HCT116 (cell line): ENCODE measurements at regions not wholly inside any gene's neighbourhood (a gene's known extent, or its start where the extent isn't known, plus 50 kb on each side); places are given as distances from the start of the nearest gene placed in this dataset.

Experiments
- ATAC-seq: fragments of 200-7000 bp; cut with Tn5 transposase; 2 replicates; pipeline ENCODE4 v1.9.1; 2020; ENCODE audit warnings: mild to moderate bottlenecking, moderate library complexity
- BruUV-seq: library from RNA; stranded (reverse); fragments of 400-500 nt; replicated peaks from 2 replicates; lab custom pipeline; 2021; lab: Mats Ljungman, UMichigan
- CTCF ChIA-PET: fragments of 300-600 bp; sonication (Branson Sonifier 250); formaldehyde crosslinking; loops from one replicate; lab custom pipeline; 2021; ENCODE audit warnings: antibody characterized with exemption; lab: Charles Lee
- POLR2A ChIA-PET: fragments of 300-600, 350-600 bp; sonication (Branson Sonifier 250); formaldehyde crosslinking; loops from one replicate; lab custom pipeline; 2021; ENCODE audit warnings: antibody characterized with exemption; lab: Charles Lee
- RAD21 ChIA-PET, 2 experiments: fragments of 300-600 bp; sonication (Branson Sonifier 250); formaldehyde crosslinking; loops; one replicate each; lab custom pipeline; 2023; ENCODE audit warnings: low total read pairs in 2 of 2; ENCODE audit not compliant: uncharacterized antibody in 2 of 2, unreplicated experiment in 2 of 2, low non-redundant PET in 1 of 2; lab: Charles Lee
- DNase-seq: peaks from one replicate; pipeline ENCODE4 v3.0.0-alpha.2; 2010; ENCODE audit warnings: low read depth, low spot score
- H2AFZ ChIP-seq: fragments of 200-600 bp; shearing (Covaris generic), sonication (generic); 2 replicates; pipeline ENCODE4 v1.6.1; 2017; ENCODE audit warnings: low read depth, mixed run types, mixed read lengths, antibody characterized with exemption, low read length; ENCODE audit not compliant: poor library complexity, severe bottlenecking
- H3K27ac ChIP-seq: 2 replicates; pipeline ENCODE4 v1.5.1; 2012; ENCODE audit warnings: low read depth, low read length
- H3K27me3 ChIP-seq: fragments of 200-600 bp; sonication (generic); 2 replicates; pipeline ENCODE4 v1.6.1; 2016; ENCODE audit warnings: mixed run types, low read length, mixed read lengths; ENCODE audit not compliant: insufficient read depth
- H3K36me3 ChIP-seq, 2 experiments: fragments of 200-500 bp in 1 of 2; fragments of 200-600 bp in 1 of 2; sonication (Bioruptor generic) in 1 of 2; sonication (generic) in 1 of 2; 2 replicates each; pipeline versions ENCODE4 v1.5.1 to v1.6.1; 2014 to 2016; ENCODE audit warnings: low read length in 2 of 2, inconsistent platforms in 1 of 2, mixed read lengths in 1 of 2, mixed run types in 1 of 2; ENCODE audit not compliant: insufficient read depth in 2 of 2, control insufficient read depth in 1 of 2
- H3K4me1 ChIP-seq, 2 experiments: fragments of 200-600 bp in 1 of 2; sonication (generic) in 1 of 2; 2 replicates each; pipeline versions ENCODE4 v1.5.1 to v1.6.1; 2012 to 2017; ENCODE audit warnings: low read length in 2 of 2, inconsistent platforms in 1 of 2, mild to moderate bottlenecking in 1 of 2, mixed read lengths in 1 of 2, mixed run types in 1 of 2, moderate library complexity in 1 of 2; ENCODE audit not compliant: insufficient read depth in 2 of 2, control insufficient read depth in 1 of 2
- H3K4me2 ChIP-seq: fragments of 200-600 bp; sonication (generic); 2 replicates; pipeline ENCODE4 v1.6.1; 2017; ENCODE audit warnings: mixed run types, low read length, mixed read lengths
- H3K4me3 ChIP-seq, 2 experiments: fragments of 200-600 bp in 1 of 2; sonication (generic) in 1 of 2; replicated peaks in 1 of 2; 2 replicates each; pipeline ENCODE4 v1.5.1; 2011 to 2016; ENCODE audit warnings: low read length in 2 of 2, control low read depth in 1 of 2, low read depth in 1 of 2, mild to moderate bottlenecking in 1 of 2, mixed read lengths in 1 of 2, mixed run types in 1 of 2
- H3K79me2 ChIP-seq: fragments of 200-600 bp; sonication (generic); 2 replicates; pipeline ENCODE4 v1.6.1; 2017; ENCODE audit warnings: mild to moderate bottlenecking, mixed run types, low read length, moderate library complexity, mixed read lengths; ENCODE audit not compliant: insufficient read depth
- H3K9ac ChIP-seq: fragments of 200-600 bp; sonication (generic); 2 replicates; pipeline ENCODE4 v1.6.1; 2016; ENCODE audit warnings: low read length, mixed read lengths
- H3K9me2 ChIP-seq: fragments of 200-600 bp; sonication (generic), shearing (Covaris generic); 2 replicates; pipeline ENCODE4 v1.6.1; 2017; ENCODE audit warnings: mixed run types, mild to moderate bottlenecking, moderate library complexity; ENCODE audit not compliant: insufficient read depth
- H3K9me3 ChIP-seq, 2 experiments: fragments of 200-500 bp in 1 of 2; fragments of 200-600 bp in 1 of 2; sonication (Bioruptor generic) in 1 of 2; sonication (generic) in 1 of 2; 2 replicates each; pipeline ENCODE4 v1.6.1; 2014 to 2017; ENCODE audit warnings: low read length in 2 of 2, mixed read lengths in 2 of 2, inconsistent platforms in 1 of 2, low read depth in 1 of 2, mild to moderate bottlenecking in 1 of 2, mixed run types in 1 of 2, moderate library complexity in 1 of 2; ENCODE audit not compliant: control insufficient read depth in 1 of 2, insufficient read depth in 1 of 2
- H4K20me1 ChIP-seq: fragments of 200-600 bp; sonication (generic), shearing (Covaris generic); 2 replicates; pipeline ENCODE4 v1.6.1; 2017; ENCODE audit warnings: mixed run types, mild to moderate bottlenecking, moderate library complexity; ENCODE audit not compliant: insufficient read depth
- ELF1 ChIP-seq: IDR thresholded peaks from 2 replicates; pipeline ENCODE4 v1.6.1; 2012; ENCODE audit warnings: low read depth, borderline replicate concordance
- MAX ChIP-seq: IDR thresholded peaks from 2 replicates; pipeline ENCODE4 v1.6.1; 2012
- POLR2A ChIP-seq: IDR thresholded peaks from 2 replicates; pipeline ENCODE4 v1.7.0; 2011; ENCODE audit warnings: borderline replicate concordance; ENCODE audit not compliant: insufficient read depth, insufficient read length; ENCODE audit errors: extremely low read depth
- RAD21 ChIP-seq: IDR thresholded peaks from 2 replicates; pipeline ENCODE4 v1.6.1; 2012; ENCODE audit warnings: low read depth, mild to moderate bottlenecking
- REST ChIP-seq: IDR thresholded peaks from 2 replicates; pipeline ENCODE4 v1.6.1; 2012; ENCODE audit warnings: low read depth
- SIN3A ChIP-seq: IDR thresholded peaks from 2 replicates; pipeline ENCODE4 v1.6.1; 2012; ENCODE audit warnings: low read depth
- SP1 ChIP-seq: IDR thresholded peaks from 2 replicates; pipeline ENCODE4 v1.6.1; 2012; ENCODE audit warnings: low read depth
- YY1 ChIP-seq: IDR thresholded peaks from 2 replicates; pipeline ENCODE4 v1.6.1; 2011; ENCODE audit warnings: low read length, low read depth, moderate library complexity, mild to moderate bottlenecking; ENCODE audit not compliant: insufficient replicate concordance; ENCODE audit errors: extremely low read depth
- ZFX ChIP-seq: fragments of 450-650 bp; IDR thresholded peaks from 2 replicates; pipeline ENCODE4 v1.6.1; 2017
- ZNF274 ChIP-seq: fragments of 200-500 bp; sonication (Bioruptor generic); IDR thresholded peaks from 2 replicates; pipeline ENCODE4 v1.6.1; 2014; ENCODE audit warnings: mild to moderate bottlenecking, low read depth, low read length, inconsistent platforms
- intact Hi-C: fragments of 100-400 bp; cut with micrococcal nuclease; formaldehyde crosslinking; loops from 2 replicates; pipeline ENCODE4 v1.10.0; 2022
- TF ChIP-seq, protein P1 (sequence below): IDR thresholded peaks from 2 replicates; pipeline ENCODE4 v1.6.1; 2011; ENCODE audit warnings: mild to moderate bottlenecking, low read length, moderate library complexity; ENCODE audit not compliant: insufficient replicate concordance; ENCODE audit errors: extremely low read depth

DNA sequence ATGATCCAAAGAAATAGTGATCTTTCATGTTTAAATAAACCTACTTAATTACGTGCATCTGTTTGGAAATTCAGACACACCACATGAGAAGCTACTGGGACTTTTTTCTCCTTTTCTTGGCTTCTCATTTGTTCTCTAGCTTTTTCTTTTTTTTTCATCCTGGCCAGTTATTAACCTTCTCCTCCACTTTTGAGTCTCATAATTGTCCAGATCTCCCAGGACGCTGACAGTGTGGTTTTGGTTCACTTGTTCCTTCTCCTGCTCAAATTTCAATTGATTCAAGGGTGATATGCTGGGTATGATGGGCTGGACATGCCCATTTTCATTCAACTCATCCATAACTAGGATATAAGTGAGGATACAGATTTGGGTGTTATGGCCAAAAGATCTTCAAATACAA lies 152.3 kb downstream of the TM9SF2 start:
- Histone ChIP-seq H2AFZ (no peak overlapping the region), H3K9me3 (no peaks in the 10 kb centered on the region), H3K36me3 (no peaks in the 10 kb centered on the region), H3K79me2 (no peaks in the 10 kb centered on the region), H3K27me3 (no peaks in the 10 kb centered on the region), H3K9ac (no peak overlapping the region), H3K4me2 (no peak overlapping the region), H3K9me2 (no peaks in the 10 kb centered on the region), H4K20me1 (no peaks in the 10 kb centered on the region), H3K27ac (no peak overlapping the region), H3K4me3 (no peak overlapping the region), H3K4me1 (peaks cover 11 to 23% of the 10 kb centered on the region in 2 experiments)
- CTCF ChIA-PET = interaction anchor here (4.1 kb wide), 1 partner anchor 581 kb away, joined by 42 read pairs; no protein-coding TSS in a partner anchor
- ATAC-seq (no peak), DNase-seq (no peak)
- intact Hi-C loops = no loop called here
- no TSS peak for BruUV-seq
- no peak for TF ChIP-seq REST
- no peak for TF ChIP-seq SIN3A
- TF ChIP-seq MAX = no peak
- no peak for TF ChIP-seq RAD21
- TF ChIP-seq SP1 = no peak
- no peak for TF ChIP-seq YY1
- TF ChIP-seq, protein P1, sequence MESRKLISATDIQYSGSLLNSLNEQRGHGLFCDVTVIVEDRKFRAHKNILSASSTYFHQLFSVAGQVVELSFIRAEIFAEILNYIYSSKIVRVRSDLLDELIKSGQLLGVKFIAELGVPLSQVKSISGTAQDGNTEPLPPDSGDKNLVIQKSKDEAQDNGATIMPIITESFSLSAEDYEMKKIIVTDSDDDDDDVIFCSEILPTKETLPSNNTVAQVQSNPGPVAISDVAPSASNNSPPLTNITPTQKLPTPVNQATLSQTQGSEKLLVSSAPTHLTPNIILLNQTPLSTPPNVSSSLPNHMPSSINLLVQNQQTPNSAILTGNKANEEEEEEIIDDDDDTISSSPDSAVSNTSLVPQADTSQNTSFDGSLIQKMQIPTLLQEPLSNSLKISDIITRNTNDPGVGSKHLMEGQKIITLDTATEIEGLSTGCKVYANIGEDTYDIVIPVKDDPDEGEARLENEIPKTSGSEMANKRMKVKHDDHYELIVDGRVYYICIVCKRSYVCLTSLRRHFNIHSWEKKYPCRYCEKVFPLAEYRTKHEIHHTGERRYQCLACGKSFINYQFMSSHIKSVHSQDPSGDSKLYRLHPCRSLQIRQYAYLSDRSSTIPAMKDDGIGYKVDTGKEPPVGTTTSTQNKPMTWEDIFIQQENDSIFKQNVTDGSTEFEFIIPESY = no peak
- no peak for TF ChIP-seq ZFX
- no peak for TF ChIP-seq ELF1
- no peak for TF ChIP-seq ZNF274
- TF ChIP-seq POLR2A = no peak
- POLR2A ChIA-PET = no interaction called here
- RAD21 ChIA-PET = no interaction called here
